Transverse colon (tissue), 4 donors: ENCODE measurements at regions not wholly inside any gene's neighbourhood (a gene's known extent, or its start where the extent isn't known, plus 50 kb on each side); places are given as distances from the start of the nearest gene placed in this dataset.

Experiments
- DNase-seq: peaks from one replicate; pipeline ENCODE4 v3.0.0-alpha.2; 2019
- H3K27ac ChIP-seq, 4 donors: fragments of 200-600 bp; sonication (generic); 2 replicates each; pipeline ENCODE4 v1.5.1; 2016 to 2018; ENCODE audit warnings: inconsistent platforms in 4 of 4
- H3K27me3 ChIP-seq: fragments of 200-600 bp; sonication (generic); 2 replicates; pipeline ENCODE4 v1.5.1; 2017; ENCODE audit warnings: inconsistent platforms
- H3K36me3 ChIP-seq, 4 donors: fragments of 200-600 bp; sonication (generic); 2 replicates each; pipeline ENCODE4 v1.5.1; 2017 to 2019; ENCODE audit warnings: inconsistent platforms in 4 of 4
- H3K4me1 ChIP-seq, 4 donors: fragments of 200-600 bp; sonication (generic); 2 replicates each; pipeline ENCODE4 v1.5.1; 2017 to 2020; ENCODE audit warnings: inconsistent platforms in 4 of 4
- H3K4me3 ChIP-seq, 4 donors: fragments of 200-600 bp; sonication (generic); 1 replicate in 1 of 4; 2 replicates in 3 of 4; pipeline versions ENCODE4 v1.5.1 to v1.6.1; 2017 to 2019; ENCODE audit warnings: inconsistent platforms in 4 of 4
- H3K9me3 ChIP-seq, 2 donors: fragments of 200-600 bp; sonication (generic); 2 replicates each; pipeline ENCODE4 v1.5.1; 2017 to 2019; ENCODE audit warnings: inconsistent platforms in 2 of 2
- EP300 ChIP-seq: sonication (generic); formaldehyde crosslinking; IDR thresholded peaks from one replicate; pipeline ENCODE4 v1.6.1; 2017; ENCODE audit warnings: antibody characterized with exemption, low read depth
- POLR2A ChIP-seq: fragments of 450-650 bp; IDR thresholded peaks from one replicate; pipeline ENCODE4 v1.6.1; 2016; ENCODE audit warnings: antibody characterized with exemption, mild to moderate bottlenecking, moderate library complexity
- POLR2AphosphoS5 ChIP-seq, 3 donors: sonication (generic); formaldehyde crosslinking; IDR thresholded peaks; one replicate each; pipeline ENCODE4 v1.6.1; 2016; ENCODE audit warnings: antibody characterized with exemption in 3 of 3
- WGBS, 2 donors: methylation state at CpG; one replicate each; pipeline ENCODE4 v1.1.5; 2018; ENCODE audit warnings: low coverage in 1 of 2; 5-methylcytosine and 5-hydroxymethylcytosine counted together
- in situ Hi-C, 4 donors: fragments of 200-750 bp; cut with MboI; loops; one replicate each; pipeline versions ENCODE4 v1.15.0 to v1.15.1; 2017; ENCODE audit warnings: low sequenced_read_pairs in 3 of 4, low pct_ligation_motif_present in 1 of 4, low pct_unique_long_range_greater_than_20kb in 1 of 4
- intact Hi-C: fragments of 100-400 bp; cut with DNase I; formaldehyde crosslinking; loops from one replicate; pipeline ENCODE4 v1.15.1; 2023; ENCODE audit warnings: low total_unique reads
- TF ChIP-seq, protein P1 (sequence below), 5 experiments: fragments of 200-600 bp in 3 of 5; fragments of 450-650 bp in 2 of 5; sonication (generic) in 3 of 5; IDR thresholded peaks; 1 replicate in 2 of 5; 2 replicates in 3 of 5; pipeline ENCODE4 v1.5.1; 2016 to 2017; ENCODE audit warnings: antibody characterized with exemption in 5 of 5, inconsistent platforms in 3 of 5, mild to moderate bottlenecking in 2 of 5, moderate library complexity in 1 of 5

DNA sequence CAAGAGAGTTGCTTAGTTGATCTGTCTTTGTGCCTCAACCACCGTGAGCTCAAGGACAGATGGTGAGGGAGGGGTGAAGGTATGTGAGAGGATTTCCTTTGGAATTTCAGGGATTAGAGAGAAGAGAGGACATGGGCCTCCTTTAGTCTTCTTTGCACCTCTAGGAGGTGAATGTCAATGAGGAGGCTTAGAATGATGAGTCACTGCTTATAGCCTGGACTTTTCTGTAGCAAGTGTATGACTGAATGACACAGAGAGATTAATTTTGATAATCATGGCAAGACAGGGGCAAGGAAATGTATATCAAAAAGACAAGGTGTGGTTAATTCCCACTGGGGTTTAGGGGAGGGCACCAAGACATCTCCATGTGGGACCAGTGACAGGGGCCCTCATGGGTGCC, 947.3 kb upstream of the TENM4 start:
- H3K27ac ChIP-seq: no peak overlapping the region
- H3K4me3 ChIP-seq: no peak overlapping the region
- TF ChIP-seq EP300 (no peak), POLR2A (no peak), POLR2AphosphoS5 (IDR thresholded peaks at IDR 0.05) (no peak)
- TF ChIP-seq, protein P1, sequence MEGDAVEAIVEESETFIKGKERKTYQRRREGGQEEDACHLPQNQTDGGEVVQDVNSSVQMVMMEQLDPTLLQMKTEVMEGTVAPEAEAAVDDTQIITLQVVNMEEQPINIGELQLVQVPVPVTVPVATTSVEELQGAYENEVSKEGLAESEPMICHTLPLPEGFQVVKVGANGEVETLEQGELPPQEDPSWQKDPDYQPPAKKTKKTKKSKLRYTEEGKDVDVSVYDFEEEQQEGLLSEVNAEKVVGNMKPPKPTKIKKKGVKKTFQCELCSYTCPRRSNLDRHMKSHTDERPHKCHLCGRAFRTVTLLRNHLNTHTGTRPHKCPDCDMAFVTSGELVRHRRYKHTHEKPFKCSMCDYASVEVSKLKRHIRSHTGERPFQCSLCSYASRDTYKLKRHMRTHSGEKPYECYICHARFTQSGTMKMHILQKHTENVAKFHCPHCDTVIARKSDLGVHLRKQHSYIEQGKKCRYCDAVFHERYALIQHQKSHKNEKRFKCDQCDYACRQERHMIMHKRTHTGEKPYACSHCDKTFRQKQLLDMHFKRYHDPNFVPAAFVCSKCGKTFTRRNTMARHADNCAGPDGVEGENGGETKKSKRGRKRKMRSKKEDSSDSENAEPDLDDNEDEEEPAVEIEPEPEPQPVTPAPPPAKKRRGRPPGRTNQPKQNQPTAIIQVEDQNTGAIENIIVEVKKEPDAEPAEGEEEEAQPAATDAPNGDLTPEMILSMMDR (IDR thresholded peaks at IDR 0.05): no peak
- intact Hi-C loops: no loop called here
- H3K27me3 ChIP-seq: no peaks in the 10 kb centered on the region
- in situ Hi-C loops: no loop called here
- DNase-seq: no peak
- WGBS, 2 donors: 83% methylated on average over 1 of the region's 1 CpG; no CpG with 5 or more reads in 1 of the 2 donors
- H3K4me1 ChIP-seq: no peaks in the 10 kb centered on the region
- H3K9me3 ChIP-seq: no peaks in the 10 kb centered on the region
- H3K36me3 ChIP-seq: no peaks in the 10 kb centered on the region

DNA sequence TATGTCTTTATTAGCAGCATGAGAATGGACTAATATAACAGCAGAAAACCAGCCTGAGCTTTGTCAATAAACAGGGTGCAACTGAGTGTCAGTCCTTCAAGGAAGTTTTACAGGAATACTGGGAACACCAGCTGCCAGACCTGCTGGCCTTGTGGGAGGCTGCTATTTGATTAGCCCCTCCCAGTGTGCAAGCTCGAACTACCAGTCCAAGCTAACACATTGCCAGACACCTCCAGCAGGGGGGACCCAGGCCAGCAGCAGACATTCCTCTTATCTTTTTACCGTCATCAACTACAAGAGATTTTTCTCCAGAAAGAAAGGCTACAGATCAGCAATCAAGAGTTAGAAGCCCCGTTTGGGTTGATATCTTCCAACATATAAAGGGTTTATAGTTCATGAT, 942.8 kb upstream of the TENM4 start:
- H3K27ac ChIP-seq: no peak overlapping the region
- in situ Hi-C loops: no loop called here
- intact Hi-C loops: no loop called here
- H3K9me3 ChIP-seq: no peaks in the 10 kb centered on the region
- DNase-seq: peak; percentile 15
- WGBS, 2 donors: 55 to 80% methylated on average over 2 to 3 of the region's 3 CpGs
- TF ChIP-seq, protein P1 (IDR thresholded peaks at IDR 0.05): no peak
- TF ChIP-seq POLR2A (no peak), EP300 (no peak), POLR2AphosphoS5 (IDR thresholded peaks at IDR 0.05) (no peak)
- no peaks in the 10 kb centered on the region for H3K36me3 ChIP-seq
- no peaks in the 10 kb centered on the region for H3K4me1 ChIP-seq
- H3K27me3 ChIP-seq: no peaks in the 10 kb centered on the region
- H3K4me3 ChIP-seq: no peak overlapping the region

DNA sequence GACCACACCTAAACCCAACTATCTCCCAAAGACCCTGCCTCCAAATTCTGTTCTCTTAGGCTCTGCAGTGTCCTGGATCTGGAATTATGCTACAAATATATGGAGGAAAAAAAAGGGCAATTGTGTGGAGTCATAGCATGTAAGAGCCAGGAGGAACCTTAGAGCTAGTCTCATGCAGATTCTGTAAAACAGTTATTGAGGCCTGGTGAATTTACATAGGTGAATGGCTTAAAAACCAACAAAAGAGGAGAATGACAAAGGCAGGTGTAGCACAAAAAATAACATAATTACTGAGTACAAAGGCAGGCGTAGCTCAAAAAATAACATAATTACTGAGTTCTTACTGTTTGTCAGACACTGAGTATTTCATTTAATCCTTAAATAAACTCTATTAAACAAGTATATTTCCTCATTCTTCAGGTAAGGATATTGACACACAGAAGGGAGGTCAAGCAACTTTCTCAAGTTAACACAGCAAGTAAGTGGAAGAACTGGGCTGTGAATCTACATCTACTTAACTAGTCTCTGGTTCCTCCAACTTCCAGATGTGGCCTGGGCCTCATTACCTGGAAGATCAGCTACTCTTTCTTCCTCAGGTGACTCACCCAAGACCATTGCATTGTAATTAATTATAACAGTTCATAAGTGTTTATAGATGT, 938.9 kb upstream of the TENM4 start:
- TF ChIP-seq POLR2A (no peak), EP300 (no peak), POLR2AphosphoS5 (IDR thresholded peaks at IDR 0.05) (no peak)
- TF ChIP-seq, protein P1 (IDR thresholded peaks at IDR 0.05): no peak
- 55% methylated on average over 1 of the region's 1 CpG for WGBS, 2 donors
- intact Hi-C loops (no loop called here), in situ Hi-C loops (no loop called here)
- Histone ChIP-seq H3K4me1 (no peaks in the 10 kb centered on the region), H3K9me3 (no peaks in the 10 kb centered on the region), H3K27ac (no peak overlapping the region), H3K4me3 (no peak overlapping the region), H3K36me3 (no peaks in the 10 kb centered on the region), H3K27me3 (no peaks in the 10 kb centered on the region)
- DNase-seq: no peak

DNA sequence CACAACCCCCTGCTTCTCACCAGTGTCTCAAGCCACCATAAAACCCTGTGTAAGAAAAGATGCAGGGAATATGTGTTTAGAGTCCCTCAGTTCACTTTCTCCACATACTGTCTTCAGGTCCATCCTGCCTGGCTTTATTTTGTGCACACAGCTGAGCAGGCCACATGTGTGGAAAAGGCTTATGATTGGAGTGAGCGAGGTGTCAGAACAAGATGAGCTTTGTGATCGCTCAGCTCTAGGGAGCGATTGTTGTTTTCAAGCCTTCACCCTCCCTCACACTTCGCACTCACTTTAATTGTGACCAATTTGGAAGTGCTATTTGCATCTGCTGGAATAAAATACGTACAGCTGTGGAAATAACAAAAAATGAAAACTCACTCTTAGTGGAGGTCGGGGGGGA, 931.1 kb upstream of the TENM4 start:
- H3K27me3 ChIP-seq: no peaks in the 10 kb centered on the region
- H3K4me3 ChIP-seq: no peak overlapping the region
- no peak for DNase-seq
- H3K4me1 ChIP-seq: no peaks in the 10 kb centered on the region
- WGBS, 2 donors: 69 to 83% methylated on average over 2 to 6 of the region's 6 CpGs
- TF ChIP-seq POLR2AphosphoS5 (IDR thresholded peaks at IDR 0.05): no peak
- TF ChIP-seq EP300: no peak
- TF ChIP-seq, protein P1 (IDR thresholded peaks at IDR 0.05): no peak
- TF ChIP-seq POLR2A: no peak
- no peaks in the 10 kb centered on the region for H3K9me3 ChIP-seq
- no peak overlapping the region for H3K27ac ChIP-seq
- intact Hi-C loops: no loop called here
- in situ Hi-C loops: no loop called here
- no peaks in the 10 kb centered on the region for H3K36me3 ChIP-seq
